Activated CD4-positive, alpha-beta T cell treated with anti-CD3 and anti-CD28 coated beads, Interleukin-2, Interleukin-4, amounts not matched to agents 100 ng/mL and 50 ng/mL, durations not matched to agents 16 hours and 8 hours (primary cell): ENCODE measurements at regions not wholly inside any gene's neighbourhood (a gene's known extent, or its start where the extent isn't known, plus 50 kb on each side); places are given as distances from the start of the nearest gene placed in this dataset.

Experiments
- DNase-seq: peaks from one replicate; pipeline ENCODE4 v3.0.0-alpha.2; 2020; ENCODE audit warnings: low spot score

DNA sequence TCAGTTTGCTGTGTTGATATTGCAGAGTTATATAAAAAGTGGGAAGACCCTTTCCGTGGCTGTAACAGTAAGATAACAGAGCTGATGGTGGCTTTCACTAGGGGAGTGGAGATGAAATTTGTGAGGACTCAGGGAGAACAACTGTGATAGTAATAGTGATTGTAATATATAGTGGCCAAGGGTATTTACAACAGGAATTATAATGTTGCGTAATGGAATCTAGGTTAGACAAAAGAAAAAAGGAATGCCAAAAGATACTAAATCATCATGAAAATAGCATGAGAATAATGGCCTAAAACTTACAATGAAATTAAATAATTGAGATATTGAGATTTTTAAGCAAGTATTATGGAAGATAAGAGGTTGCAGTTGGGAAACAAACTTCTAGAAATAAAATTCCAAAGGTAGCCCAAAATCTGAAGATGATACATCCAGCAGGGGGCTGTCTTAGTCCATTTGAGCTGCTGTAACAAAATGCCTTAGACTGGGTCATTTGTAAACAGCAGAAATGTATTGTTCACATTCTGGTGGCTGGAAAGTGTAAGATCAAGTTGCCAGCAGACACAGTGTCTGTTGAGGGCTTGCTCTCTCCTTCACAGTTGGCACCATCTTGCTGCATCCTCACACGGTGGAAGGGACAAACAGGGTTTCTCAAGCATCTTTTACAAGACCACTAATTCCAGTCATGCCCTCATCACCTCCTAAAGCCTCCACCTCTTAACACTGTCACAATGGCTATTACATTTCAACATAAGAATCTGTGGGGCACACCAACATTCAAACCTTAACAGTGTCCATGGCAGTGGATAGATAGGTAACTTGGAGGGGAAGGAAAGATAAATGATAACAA lies 711.2 kb downstream of the MRPL39 start:
- peak; percentile 0 for DNase-seq

DNA sequence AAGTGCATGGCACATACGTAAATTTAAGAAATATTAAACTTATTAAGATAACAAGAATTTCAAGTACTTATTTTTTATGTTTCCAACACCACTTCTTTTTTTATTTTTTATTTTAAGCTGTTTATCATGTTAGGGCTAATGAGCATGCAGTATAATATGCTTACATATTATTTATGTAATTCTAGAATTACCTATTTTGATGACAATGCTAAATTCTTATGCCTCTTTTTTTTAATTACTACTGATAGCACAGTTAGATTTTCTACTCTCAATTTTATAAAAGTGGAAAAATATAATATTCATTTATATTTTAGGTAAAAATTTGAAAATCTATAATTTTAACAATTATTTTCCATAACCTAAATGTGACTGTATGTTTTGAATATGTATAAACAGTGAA lies 713.0 kb downstream of the MRPL39 start:
- DNase-seq = no peak

DNA sequence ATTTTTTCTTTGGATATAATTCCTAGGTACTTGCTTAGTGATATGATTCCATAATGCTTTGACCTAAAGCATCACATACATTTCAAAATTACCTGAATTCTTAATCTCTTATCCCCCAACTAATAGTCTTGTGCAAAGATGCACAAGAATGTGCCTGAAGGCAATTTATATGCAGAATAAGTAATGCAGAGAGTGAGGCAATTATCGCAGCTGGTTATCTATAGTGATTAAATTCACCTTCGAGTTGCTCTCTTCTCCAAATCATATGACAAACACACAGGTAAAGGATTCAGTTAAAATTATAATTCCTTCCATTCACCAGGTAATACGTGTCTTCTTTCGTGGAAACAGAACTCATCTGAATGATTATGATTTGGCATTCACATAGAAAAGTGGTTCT lies 717.3 kb downstream of the MRPL39 start:
- DNase-seq = no peak

DNA sequence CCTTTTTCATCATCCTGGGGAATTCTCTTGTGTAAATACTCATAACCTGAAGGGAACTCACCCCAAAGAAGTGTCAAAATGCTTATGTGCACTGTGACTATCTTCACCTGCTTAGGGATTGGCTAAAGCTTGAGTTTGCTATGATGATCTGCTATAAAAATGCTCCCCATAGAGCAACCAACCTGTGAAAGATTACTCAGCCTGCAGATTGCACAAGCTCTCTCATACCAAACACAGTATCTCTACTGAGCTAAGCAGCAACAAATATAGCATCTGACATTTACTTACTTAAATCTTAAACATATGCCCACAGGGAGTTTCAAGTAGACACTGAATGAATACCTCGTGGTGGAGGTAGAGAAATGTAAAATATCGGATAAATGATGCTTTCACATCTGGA lies 725.8 kb downstream of the MRPL39 start:
- no peak for DNase-seq

DNA sequence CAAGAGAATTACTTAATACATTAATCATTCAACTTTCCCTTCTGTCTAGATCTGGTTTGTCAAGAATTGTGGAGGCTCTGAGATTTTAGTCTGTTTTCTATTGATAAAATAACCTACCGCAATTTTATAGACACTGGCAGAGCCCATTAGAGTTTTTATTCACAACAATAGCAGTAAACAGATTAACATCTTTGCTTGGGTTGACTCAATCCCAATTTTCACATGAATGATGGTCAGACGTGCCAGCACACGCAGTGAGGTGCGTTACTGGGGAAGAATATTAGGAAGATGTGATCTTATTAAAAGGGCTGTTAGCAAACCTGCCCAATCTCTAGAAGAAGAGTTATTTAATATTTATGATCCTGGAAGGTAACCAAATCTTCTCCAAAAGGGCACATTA lies 736.6 kb downstream of the MRPL39 start:
- no peak for DNase-seq

DNA sequence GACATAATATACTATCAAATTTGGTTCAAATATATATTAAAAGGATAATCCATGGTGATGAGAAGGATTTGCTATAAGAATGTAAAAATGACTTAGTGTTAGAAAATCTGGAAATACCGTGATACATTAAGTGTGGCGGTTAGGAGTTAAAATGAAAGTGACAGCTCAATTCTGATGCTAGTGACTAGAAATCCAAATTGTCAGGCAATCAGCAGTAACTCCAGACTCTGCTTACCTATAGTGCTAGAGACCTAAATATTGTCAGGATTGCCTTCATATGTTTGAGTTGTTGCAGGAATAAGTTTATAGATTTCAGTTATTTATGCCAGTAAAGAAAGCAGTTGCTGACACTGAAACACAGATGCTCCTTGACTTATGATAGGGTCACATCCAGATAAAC lies 737.4 kb downstream of the MRPL39 start:
- DNase-seq = no peak

DNA sequence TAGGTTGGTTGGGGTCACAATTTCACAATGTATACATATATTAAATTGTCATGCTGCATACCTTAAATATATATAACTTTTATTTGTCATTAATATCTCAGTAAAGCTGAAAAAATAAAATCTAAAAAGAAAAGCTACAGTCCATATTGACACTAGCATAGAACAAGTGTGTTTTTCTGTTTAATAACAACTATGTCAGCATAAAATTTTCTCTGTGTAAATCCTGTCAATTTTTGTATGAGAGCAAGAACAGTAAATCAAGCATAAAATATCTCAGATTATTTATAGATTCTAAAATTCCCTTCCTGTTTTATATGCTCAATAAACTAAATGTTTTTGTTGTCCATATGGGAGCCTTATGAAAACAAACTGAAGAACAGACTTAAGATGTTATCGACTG lies 739.2 kb downstream of the MRPL39 start:
- no peak for DNase-seq

DNA sequence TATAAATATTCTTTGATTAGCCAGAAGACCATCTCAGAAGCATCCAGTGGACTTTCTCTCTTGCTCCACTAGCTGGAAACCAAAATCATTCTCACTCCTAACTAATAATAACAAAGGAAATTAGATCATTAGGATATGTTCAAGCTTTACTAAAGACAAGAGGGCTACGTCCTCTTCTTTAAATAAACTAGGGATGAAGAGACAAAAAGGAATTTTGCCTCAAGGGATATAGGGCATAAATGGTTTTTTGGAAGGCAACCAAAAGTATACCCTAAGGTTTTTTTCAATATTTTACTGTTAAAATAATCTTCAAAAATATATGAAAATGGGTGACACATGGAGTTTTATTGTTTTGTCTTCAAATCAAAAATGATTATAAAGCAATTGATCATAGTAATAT lies 745.8 kb downstream of the MRPL39 start:
- no peak for DNase-seq

DNA sequence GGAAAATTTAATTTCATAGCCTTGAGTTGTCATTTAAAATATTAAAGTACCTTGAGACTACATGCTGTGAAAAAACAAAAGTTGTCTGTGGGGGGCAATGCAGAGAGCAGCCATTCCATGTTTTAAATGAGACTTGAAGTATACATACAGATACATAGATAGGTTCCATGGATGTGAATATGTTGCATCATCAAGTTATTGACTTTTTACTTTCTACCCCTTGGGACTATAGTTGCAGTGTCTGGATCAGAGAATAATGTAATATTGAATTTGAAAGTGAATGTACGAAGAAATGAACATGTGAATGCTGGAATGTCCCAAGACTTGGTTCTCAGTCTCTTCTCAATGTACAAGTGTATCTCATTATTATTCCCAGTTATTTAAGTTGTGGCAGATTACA lies 751.0 kb downstream of the MRPL39 start:
- no peak for DNase-seq

DNA sequence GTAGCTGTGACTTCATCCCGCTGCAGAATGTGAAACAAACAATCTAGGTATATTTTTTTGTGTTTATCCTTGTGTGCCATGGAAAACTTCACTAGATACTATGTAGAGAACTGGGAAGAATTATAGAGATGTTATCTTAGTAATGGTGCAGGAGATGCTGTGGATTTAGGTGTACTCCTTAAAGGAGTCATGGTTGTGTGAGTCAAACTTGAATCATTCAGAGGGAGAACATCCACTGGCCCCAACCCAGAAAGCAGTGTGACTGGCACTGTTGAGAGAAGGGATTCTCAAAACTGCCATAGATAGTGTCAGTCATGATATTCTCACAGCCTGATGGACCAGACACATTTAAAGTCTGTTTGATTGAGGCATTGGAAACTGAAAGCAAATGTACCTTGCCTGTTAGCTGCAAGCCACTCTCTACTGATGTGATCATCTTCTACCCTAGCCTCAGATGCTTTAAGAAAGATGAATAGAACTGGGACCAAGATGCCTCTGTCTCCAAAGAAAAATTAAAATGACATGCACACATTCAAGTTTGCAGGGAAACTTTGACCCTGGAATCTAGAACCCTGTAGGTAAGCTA lies 754.6 kb downstream of the MRPL39 start:
- no peak for DNase-seq

DNA sequence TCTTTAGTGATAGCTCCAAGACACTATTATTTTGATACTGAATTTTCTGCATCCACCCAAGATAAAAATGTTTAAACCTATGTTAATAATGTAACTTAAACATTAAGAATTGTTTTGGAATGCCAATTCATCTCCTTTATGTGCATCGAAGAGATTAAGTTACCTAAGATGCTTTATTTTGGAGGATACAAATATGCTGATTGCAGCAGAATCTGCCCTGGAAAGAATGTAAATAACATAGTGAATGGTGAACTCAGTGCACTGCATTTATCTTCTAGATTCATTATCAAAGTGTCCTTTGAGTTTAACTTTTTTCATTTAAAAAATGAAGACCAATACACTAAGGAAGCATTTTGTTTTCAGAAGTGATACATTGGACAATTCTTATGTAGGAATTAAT lies 757.2 kb downstream of the MRPL39 start:
- DNase-seq = no peak

DNA sequence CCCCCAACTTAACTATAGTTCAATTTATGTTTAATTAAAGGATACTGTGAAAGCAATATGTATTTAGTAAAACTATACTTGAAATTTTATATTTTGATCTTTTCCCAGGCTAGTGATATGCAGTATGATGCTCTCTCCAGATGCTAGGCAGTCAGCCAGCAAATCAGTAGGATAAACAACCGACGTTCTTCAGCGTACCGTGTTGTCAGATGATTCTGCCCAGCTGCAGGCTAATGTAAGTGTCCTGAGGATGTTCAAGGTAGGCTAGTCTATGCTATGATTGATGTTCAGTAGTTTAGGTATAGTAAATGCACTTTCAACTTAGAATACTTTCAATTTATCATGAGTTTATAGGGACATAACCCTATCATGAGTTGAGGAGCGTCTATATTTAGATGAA lies 762.6 kb downstream of the MRPL39 start:
- DNase-seq = no peak

DNA sequence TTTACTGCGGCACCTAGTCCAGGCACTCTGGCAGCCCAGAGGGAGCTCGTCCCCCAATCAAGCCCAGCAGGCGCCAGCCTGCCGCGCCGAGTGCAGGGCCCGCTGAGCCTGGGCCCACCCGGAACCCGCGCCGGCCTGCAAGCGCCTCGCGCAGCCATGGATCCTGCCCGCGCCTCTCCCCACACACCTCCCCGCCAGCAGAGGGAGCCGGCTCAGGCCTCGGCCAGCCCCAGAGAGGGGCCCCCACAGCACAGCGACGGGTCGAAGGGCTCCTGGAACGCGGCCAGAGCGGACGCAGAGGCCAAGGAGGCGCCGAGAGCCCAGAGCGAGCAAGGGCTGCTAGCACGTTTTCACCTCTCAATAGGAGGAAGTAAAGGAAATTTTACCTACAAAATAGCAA lies 767.0 kb downstream of the MRPL39 start:
- DNase-seq = no peak

DNA sequence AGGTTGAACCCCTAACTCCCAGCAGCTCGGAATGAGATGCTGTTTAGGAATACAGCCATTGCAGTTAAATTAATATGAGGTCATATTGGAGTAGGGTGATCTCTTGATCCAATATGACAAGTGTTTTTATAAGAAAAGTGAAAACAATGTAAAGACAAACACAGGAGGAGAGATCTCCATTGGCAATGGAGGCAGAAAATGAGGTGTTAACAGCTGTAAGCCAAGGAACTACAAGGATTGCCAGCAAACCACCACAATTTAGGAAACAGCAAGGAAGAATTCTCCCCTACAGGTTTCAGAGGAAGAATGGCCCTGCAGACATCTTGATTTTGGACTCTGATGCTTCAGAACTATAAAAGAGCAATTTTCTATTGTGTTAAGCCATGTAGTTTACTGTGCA lies 774.3 kb downstream of the MRPL39 start:
- DNase-seq = no peak

DNA sequence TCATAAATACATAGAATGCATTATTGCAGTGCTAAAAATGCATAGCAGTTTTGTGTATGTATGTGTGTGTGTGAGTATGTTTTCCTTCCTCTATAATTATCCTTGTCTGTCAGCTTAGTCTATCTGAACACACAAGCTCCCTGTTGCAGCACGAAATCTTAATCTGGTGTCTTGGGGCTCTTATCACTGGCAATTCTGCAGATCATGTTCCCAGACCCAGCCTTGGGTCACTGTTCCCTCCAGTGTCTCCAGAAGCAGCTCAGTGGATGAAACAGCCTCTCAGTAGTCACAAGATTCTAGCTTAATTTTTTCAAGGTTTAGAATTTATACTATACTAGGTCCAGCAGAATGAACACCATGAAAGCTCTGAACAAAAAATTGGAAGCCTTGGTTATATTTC lies 777.9 kb downstream of the MRPL39 start:
- no peak for DNase-seq

DNA sequence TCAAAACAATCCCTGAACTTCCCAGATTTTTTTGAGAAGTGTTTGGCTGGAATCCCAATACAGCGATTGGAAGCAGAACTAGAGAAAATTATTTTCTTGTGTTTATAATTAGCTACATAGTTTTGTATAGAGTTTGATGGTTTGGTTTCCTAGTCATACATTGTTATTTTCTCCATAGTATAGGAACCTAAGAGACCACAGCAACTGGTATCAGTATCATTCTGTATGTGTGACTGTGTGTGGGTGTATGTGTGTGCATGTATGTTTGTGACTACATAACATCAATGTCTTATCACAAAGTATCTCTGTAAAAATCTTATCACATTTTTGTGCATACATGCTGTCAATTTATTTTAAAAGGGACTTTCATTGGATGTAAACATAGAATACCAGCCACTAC lies 780.5 kb downstream of the MRPL39 start:
- DNase-seq = no peak

DNA sequence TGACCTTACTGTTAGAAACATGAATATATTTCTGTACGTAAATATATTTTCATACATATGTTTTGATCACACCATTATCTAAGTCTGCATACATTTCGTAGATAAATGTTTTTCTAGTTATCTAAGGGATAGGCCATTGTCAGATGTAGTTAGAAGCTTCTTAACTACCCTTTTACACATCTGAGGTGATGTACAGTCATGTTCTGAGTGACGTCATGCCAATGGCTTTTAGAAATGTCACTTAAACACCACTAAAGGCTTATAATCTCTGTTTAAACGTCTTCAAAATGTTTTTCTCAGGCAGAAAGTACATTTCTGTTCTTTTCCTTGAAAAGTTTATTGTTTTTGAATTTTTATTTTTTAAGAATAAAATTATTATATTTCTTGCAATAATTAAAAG lies 781.9 kb downstream of the MRPL39 start:
- no peak for DNase-seq

DNA sequence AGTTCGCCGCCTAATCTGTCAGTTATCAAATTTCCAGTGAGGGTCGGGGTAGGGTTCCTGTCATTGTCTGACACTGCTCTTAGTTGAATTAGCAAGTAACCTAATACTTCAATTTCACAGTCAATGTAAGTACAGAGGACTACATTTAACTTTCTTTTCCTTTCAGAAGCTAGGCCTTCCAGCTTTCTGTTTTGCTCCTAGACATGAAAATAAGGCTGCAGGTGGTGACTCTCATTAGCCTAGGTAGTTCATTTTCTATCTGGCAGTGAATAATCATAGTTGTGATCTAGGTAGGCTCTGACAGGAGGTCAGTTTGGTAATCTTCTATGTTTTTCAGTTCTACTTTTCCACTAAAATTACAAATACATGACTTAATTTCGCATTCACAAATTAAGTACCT lies 783.1 kb downstream of the MRPL39 start:
- no peak for DNase-seq

DNA sequence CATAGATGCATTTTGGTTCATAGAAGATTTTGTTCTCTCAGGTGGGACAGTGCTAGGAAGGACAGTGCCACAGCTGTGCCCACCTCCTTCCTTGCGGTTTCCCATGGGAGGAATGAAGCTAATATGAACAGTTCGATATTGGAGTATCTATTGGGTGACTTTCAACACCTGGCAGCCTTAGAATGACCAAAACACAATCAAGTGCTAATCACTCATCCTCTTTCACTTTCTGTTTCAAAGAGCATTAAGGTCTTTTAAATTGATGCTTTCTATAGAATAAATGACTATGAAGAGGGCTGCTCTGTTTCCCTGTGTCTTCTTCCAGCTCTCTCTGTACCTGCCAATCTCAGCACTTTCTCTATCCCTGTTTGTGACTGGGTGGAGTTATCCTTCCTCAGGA lies 784.0 kb downstream of the MRPL39 start:
- DNase-seq = no peak

DNA sequence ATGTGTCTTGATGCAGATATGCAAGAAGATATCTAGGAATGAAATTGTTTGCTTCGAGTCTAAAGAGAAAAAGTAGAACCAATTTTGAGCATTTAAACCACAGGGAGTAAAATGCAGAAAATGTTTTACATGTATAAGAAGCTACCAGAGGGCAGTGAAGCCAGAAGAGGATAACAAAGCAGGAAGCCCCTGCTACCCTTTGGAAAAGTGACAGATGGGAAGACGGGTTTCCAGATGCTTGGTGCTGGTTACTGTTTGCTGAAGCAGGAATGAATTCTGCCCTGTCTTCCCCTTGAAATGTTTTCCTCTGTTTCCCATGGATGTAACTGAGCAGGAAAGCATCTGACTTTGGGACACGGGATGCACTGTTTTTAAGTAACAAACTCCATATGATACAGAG lies 822.2 kb downstream of the MRPL39 start:
- no peak for DNase-seq

DNA sequence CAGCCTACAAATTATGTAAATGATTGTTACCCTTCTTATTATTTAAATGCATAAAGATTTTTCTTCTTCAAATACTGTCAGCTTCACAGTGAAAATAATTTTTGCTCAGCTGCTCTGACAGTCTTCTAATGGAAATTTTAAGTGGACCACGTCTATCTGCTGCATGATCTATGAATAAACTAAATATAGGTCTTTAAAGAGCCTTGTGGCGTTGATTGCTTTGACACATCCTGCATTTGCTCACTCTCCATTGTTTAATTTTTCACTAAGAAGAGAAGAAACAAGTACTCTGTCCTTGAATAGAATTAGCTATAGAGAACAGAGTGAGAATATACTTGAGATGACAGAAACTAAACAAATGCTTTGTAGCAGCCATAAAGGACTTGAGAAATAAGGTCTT lies 826.1 kb downstream of the MRPL39 start:
- no peak for DNase-seq

DNA sequence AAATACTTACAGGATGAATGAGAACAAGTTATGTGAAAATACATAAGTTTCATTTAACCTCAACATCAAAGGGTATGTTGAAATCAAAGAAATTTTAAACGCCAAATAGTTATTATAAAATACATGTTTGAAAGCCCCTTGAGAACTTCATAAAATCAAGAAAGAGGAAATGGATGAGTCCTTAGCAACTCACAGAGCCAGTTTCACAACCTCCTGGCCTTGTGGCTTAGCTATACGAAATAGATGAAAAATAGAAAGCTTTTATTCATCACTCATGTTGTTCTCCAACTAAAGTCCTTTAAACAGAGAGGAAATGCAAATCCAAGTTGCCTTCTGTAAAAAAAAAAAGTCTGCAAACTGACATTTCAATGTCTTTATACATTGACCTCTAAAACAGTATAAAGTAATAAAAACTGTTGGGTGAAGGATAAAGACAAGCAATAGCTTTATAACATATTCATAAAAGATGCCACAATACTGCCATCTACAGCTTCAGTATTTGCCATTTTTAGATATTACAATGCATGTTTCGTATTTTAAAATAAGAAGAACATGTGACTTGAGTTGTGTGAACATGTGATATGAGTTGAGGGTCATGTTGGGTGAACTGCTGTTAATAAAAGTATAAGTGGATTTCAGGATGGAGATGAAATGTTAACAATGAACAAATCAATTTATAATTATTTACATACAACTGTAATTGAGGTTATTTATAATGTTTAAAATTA lies 847.8 kb downstream of the MRPL39 start:
- DNase-seq = no peak

DNA sequence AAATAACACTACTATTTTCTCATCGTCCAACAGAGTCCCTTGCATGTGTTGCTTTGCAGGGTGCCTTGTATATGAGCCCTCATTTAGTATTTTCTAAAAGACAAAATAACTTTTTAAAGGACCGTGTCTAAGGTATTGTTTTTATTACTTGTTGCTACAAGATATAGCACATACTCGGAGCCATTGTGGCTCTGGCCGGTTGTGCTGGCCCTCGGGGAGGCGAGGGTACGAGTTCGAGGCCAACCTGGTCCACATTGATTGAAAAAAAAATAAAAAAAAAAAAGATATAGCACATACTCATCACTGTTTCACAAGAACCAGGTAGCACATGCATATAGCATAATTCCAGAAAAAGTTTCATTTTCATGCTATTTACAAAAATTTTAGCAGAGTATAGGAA lies 869.2 kb downstream of the MRPL39 start:
- no peak for DNase-seq
